Activated CD8-positive, alpha-beta memory T cell treated with anti-CD3 and anti-CD28 coated beads, Interleukin-2, amount 50 U/mL, for 1 hour (primary cell): ENCODE measurements at regions not wholly inside any gene's neighbourhood (a gene's known extent, or its start where the extent isn't known, plus 50 kb on each side); places are given as distances from the start of the nearest gene placed in this dataset.

Source experiments
- DNase-seq: peaks from one replicate; pipeline ENCODE4 v3.0.0-alpha.2; 2020; ENCODE audit errors: extremely low read depth

DNA sequence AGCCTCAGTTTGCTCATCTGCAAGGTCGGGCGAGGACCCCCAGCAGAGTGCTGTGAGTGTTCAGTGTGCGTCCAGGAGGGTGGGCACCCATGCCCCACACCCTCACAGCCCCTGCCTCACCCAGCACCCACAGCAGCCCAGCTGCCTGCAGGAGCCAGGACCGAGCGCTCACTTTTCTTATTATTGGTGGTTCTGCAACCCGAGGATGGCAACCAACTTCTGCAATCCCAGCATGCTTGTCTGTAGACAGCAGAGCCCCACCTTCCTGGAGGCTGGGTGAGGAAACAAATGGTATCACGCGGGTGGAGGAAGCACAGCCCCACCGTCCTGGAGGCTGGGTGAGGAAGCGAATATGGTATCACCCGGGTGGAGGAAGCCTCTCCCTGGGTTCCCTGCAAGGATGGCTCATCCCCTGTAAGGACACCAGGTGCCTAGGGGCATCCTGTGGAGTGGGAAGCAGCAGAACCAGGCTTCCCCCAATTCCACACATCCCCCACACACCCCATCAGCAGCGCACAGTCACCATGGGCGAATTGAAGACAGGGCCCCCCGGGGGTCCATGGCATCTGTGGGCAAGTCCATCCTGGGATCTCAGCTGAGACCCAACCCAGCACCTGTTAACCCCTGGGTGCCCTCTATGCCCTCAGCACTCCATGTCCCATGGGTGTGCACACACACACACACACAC, 220.5 kb upstream of the RAB6C start:
- DNase-seq, result no peak

GRCh38 chr2:129759472-129760010, 219.9 kb upstream of the RAB6C start:
- no peak for DNase-seq

DNA sequence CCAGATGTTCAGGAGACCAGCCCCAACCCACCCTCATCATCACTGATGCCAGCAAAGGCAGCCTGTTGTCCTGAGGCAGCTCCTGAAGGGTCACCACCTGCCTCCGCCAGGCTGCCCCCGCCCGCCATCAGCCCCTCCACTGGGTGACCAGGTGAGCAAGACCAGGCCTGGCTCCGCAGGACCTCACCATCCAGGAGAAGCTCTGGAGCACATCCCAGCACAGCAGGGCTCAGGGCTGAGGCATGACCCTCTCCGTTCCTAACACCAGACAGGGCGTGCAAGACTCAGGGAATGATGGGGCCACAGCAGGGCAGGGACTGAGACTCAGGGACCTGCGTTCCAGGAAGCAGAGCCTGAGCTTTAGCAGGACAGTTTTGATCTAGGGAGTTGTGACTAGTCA, 218.8 kb upstream of the RAB6C start:
- DNase-seq, result no peak

DNA sequence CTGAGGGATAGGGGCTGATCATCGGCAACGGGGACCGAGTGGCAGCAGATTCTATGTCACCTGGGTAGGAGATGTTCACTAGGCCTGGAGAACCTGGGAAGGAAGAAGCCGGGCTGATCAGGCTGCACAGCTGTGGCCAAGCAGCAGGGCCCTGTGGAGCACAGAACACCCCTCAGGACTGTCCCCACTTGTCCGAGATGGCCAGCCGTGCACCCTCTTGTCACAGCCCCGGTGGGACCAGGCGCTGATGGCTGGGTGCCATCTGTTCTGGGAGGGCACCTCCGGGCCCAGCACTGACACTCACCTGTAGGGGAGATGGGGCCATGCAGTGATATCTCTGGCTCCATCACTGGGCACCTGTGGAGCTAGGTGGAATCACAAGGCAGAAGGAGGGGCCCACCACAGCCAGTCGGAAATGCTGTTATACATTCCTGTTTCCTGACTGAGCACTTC, 217.9 kb upstream of the RAB6C start:
- no peak for DNase-seq

GRCh38 chr2:129762386-129763189, 216.9 kb upstream of the RAB6C start:
- no peak for DNase-seq

DNA sequence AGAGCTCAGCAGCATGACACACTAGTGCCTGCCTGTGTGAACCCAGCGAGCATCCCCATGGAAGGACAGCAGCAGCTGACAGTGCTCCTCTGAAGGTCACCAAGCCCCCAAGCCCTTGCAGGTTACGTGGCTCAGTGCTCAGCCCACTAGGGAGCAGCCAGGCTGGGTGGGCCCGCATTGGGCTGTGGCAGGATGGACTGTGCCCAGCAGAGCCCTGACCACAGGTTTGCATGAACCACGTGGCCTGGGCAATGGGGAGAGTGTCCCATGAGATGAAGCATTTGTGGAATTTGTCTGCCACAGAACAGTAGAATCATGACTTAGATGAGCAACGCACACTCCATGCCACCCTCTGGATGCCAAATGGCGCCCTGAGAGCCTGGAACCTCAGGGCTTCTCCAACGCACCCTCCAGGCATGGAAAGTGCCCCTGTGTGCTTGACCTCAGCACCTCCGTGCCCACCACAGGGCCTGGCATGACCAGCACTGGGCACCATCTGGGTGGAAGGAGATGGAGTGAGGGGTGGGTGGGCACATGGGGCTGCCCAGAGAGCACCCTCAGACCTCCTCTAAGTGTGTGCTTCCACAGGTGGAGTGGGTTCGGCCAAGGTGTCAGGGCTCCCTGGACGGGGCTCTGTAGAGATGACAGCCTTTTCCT, 216.1 kb upstream of the RAB6C start:
- DNase-seq, result no peak

- DNase-seq, result no peak
Observed at GRCh38 chr2:129763966-129764365, 215.5 kb upstream of the RAB6C start.

DNA sequence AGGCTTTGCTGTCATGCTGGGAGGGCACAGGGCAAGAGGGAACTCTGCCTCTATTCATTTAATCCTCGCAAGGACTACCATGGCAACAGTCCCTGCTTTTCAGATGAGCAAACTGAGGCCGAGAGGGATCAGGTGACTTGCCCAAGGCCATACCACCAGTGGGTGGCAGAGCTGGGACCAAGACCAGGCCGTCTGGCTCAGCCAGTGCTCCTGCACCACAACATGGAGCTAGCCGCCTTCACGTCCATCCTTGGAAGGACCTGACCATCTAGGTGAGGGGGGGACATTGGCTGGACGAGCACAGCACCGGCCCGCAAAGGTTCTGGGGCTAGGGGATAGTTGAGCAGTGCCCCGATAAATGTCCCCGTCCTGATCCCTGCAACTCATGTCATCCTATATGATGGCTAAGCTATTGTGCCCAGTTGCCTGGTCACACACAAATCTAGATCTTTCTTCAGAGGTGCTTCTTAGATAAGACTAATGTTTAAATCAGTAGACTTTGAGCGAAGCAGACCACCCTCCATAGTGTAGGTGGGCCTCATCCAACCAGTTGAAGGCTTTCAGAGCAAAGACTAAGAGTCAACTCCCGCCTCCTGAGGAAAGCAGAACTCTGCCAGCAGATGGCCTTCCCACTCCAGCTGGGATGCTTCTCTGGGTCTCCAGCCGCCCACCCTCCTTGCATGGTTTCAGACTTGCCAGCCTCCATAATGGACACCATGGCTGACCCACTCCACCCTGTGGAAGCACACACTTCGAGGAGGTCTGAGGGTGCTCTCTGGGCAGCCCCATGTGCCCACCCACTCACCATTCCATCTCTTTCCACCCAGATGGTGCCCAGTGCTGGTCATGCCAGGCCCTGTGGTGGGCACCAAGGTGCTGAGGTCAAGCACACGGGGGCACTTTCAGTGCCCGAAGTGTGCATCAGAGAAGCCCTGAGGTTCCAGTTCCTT, 214.8 kb upstream of the RAB6C start:
- DNase-seq, result no peak

GRCh38 chr2:129765326-129765677, 214.2 kb upstream of the RAB6C start:
- DNase-seq, result no peak

DNA sequence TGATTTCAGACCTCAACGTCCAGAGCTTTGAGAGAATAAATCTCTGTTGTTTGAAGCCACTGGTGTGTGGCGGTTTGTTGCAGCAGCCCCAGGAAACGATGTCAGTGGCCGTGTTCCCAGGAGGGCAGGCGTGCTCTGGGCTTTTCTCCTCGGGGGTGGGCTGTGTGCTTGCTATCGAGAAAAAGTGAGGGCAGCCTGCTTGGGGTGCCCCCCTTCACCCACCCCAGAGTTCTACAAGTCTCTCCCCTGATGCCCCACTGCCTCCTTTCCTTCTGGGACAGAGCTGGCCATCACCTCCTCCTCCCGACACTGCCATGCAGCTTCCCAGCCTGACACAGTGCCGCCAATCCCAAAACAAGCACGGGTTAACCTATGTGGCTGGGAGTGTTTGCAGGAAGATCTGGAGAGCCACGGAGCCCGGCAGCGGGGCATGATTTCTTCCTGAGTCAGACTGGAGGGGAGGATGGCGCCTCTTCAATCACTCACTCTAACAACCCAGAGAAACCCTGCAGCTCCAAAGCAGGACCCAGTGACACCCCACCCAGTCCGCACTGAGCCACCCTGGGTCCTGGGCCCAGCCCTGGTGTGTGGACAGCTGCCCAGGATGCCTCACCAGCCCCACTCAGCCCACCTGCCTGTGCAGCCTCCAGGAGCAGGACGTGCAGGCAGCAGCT, 213.7 kb upstream of the RAB6C start:
- DNase-seq, result no peak

GRCh38 chr2:129766374-129766993, 213.0 kb upstream of the RAB6C start:
- DNase-seq, result no peak

- DNase-seq, result no peak
Observed at GRCh38 chr2:129767346-129768035, 212.0 kb upstream of the RAB6C start.

- DNase-seq, result no peak
Observed at GRCh38 chr2:129768036-129768386, 211.5 kb upstream of the RAB6C start.

- DNase-seq, result no peak
Observed at GRCh38 chr2:129768485-129769184, 210.8 kb upstream of the RAB6C start.

GRCh38 chr2:129769185-129769991, 210.1 kb upstream of the RAB6C start:
- no peak for DNase-seq

GRCh38 chr2:129771418-129772189, 207.9 kb upstream of the RAB6C start:
- DNase-seq, result no peak

DNA sequence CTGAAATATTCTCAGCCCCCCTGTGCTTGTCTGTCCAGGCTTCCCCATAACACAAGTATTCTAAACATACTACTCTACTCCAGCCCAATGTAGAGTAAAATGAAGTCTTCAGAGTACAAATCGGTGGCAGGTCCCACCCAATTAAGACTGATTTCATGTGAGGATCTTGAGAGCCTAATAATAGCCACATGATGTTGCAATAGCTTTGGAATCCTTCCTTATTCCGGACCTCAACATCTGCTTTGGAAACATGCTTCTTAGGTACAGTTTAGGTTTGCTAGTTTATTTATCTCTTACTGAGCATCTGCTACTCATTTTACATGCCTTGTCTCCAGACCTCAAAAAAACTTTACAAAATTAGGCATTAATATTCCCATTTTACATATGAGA, 207.3 kb upstream of the RAB6C start:
- no peak for DNase-seq
